ENCODE measurements at regions not wholly inside any gene's neighbourhood (a gene's known extent, or its start where the extent isn't known, plus 50 kb on each side); places are given as distances from the start of the nearest gene placed in this dataset.

DNA sequence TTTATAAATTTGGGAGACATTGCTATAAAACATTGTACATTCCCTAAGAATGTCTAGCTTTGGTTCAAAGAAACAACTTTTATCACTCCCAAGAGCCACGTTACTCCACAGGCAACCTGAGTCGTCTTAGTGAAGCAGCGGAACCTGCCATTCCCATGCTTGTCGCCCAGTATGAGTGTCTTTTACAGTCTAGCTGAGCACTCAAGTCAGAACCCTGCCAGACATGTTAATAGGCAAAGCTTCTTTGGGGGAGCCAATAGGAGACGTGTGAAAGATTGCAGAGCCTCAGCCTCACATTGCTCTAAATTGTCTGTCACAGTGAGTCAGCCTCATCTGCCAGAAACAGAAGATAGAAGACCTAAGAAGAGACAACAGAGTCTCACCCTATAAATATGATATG lies 541.6 kb upstream of the FLRT2 start:
- ChIA-PET POLR2A (no interaction called here), CTCF (no interaction called here)
- TF ChIP-seq SIN3A (IDR thresholded peaks at IDR 0.05; ENCODE audit: borderline replicate concordance, insufficient read depth, low read depth, low read length) (no peak), POLR2AphosphoS5 (IDR thresholded peaks at IDR 0.05; ENCODE audit: low read depth, low read length) (no peak), TCF7L2 (IDR thresholded peaks at IDR 0.05; ENCODE audit: low read depth, low read length) (no peak)
- TF ChIP-seq, protein P1, sequence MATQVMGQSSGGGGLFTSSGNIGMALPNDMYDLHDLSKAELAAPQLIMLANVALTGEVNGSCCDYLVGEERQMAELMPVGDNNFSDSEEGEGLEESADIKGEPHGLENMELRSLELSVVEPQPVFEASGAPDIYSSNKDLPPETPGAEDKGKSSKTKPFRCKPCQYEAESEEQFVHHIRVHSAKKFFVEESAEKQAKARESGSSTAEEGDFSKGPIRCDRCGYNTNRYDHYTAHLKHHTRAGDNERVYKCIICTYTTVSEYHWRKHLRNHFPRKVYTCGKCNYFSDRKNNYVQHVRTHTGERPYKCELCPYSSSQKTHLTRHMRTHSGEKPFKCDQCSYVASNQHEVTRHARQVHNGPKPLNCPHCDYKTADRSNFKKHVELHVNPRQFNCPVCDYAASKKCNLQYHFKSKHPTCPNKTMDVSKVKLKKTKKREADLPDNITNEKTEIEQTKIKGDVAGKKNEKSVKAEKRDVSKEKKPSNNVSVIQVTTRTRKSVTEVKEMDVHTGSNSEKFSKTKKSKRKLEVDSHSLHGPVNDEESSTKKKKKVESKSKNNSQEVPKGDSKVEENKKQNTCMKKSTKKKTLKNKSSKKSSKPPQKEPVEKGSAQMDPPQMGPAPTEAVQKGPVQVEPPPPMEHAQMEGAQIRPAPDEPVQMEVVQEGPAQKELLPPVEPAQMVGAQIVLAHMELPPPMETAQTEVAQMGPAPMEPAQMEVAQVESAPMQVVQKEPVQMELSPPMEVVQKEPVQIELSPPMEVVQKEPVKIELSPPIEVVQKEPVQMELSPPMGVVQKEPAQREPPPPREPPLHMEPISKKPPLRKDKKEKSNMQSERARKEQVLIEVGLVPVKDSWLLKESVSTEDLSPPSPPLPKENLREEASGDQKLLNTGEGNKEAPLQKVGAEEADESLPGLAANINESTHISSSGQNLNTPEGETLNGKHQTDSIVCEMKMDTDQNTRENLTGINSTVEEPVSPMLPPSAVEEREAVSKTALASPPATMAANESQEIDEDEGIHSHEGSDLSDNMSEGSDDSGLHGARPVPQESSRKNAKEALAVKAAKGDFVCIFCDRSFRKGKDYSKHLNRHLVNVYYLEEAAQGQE (IDR thresholded peaks at IDR 0.05; ENCODE audit: insufficient read depth in 1 of 2, low read depth in 2 of 2, low read length in 1 of 2), result no peak
- TF ChIP-seq, protein P2, sequence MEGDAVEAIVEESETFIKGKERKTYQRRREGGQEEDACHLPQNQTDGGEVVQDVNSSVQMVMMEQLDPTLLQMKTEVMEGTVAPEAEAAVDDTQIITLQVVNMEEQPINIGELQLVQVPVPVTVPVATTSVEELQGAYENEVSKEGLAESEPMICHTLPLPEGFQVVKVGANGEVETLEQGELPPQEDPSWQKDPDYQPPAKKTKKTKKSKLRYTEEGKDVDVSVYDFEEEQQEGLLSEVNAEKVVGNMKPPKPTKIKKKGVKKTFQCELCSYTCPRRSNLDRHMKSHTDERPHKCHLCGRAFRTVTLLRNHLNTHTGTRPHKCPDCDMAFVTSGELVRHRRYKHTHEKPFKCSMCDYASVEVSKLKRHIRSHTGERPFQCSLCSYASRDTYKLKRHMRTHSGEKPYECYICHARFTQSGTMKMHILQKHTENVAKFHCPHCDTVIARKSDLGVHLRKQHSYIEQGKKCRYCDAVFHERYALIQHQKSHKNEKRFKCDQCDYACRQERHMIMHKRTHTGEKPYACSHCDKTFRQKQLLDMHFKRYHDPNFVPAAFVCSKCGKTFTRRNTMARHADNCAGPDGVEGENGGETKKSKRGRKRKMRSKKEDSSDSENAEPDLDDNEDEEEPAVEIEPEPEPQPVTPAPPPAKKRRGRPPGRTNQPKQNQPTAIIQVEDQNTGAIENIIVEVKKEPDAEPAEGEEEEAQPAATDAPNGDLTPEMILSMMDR (IDR thresholded peaks at IDR 0.05), result no peak
- no peaks in the 10 kb centered on the region for H3K9me3 ChIP-seq (ENCODE audit: control insufficient read depth, insufficient read depth, low read depth, low read length)
- no TSS peak for BruUV-seq (replicated peaks)
- intact Hi-C loops (cut with micrococcal nuclease; ENCODE audit: unreplicated experiment) (no loop called here), in situ Hi-C loops (cut with HindIII; ENCODE audit: low pct_unique_long_range_greater_than_20kb, low sequenced_read_pairs) (no loop called here)
- H3K27me3 ChIP-seq (ENCODE audit: control insufficient read depth, insufficient read depth, low read length), result no peaks in the 10 kb centered on the region
- H3K27ac ChIP-seq (ENCODE audit: low read length), result no peak overlapping the region
- no peak overlapping the region for H3K4me3 ChIP-seq (ENCODE audit: low read depth in 2 of 2, low read length in 2 of 2)
- no peak for DNase-seq (ENCODE audit: low read depth, low spot score)
- ATAC-seq, result no peak
- no peaks in the 10 kb centered on the region for H3K4me1 ChIP-seq (ENCODE audit: control insufficient read depth, insufficient read depth, low read length)
- H3K36me3 ChIP-seq (ENCODE audit: control insufficient read depth, insufficient read depth, low read length), result no peaks in the 10 kb centered on the region

DNA sequence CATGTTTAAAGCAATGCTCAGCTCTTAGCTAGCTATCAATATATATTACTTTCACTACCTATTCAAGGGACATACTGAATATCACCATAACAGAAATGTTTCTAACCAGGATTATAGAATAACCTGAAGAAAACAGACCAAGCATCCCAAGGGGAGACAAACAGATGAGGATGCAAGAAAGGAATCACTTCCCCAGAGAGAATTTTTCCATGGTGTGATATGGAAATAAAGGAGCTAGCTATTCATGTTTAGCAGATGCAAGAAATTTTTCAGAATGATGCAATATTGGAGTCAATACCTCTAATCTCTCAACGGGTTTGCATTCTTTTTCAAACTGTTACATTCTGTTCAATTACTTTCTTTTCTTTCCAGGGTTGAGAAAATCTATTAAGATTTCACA lies 538.9 kb upstream of the FLRT2 start:
- intact Hi-C loops (cut with micrococcal nuclease; ENCODE audit: unreplicated experiment), result no loop called here

More for the DNA sequence above, 538.9 kb upstream of the FLRT2 start:
- TF ChIP-seq SIN3A (IDR thresholded peaks at IDR 0.05; ENCODE audit: borderline replicate concordance, insufficient read depth, low read depth, low read length) (no peak), TCF7L2 (IDR thresholded peaks at IDR 0.05; ENCODE audit: low read depth, low read length) (no peak), POLR2AphosphoS5 (IDR thresholded peaks at IDR 0.05; ENCODE audit: low read depth, low read length) (no peak)
- TF ChIP-seq, protein P1 (IDR thresholded peaks at IDR 0.05; ENCODE audit: insufficient read depth in 1 of 2, low read depth in 2 of 2, low read length in 1 of 2), result no peak
- TF ChIP-seq, protein P2 (IDR thresholded peaks at IDR 0.05), result no peak
- Histone ChIP-seq H3K4me3 (ENCODE audit: low read depth in 2 of 2, low read length in 2 of 2) (no peak overlapping the region), H3K27ac (ENCODE audit: low read length) (no peak overlapping the region), H3K4me1 (ENCODE audit: control insufficient read depth, insufficient read depth, low read length) (no peaks in the 10 kb centered on the region), H3K9me3 (ENCODE audit: control insufficient read depth, insufficient read depth, low read depth, low read length) (no peaks in the 10 kb centered on the region), H3K36me3 (ENCODE audit: control insufficient read depth, insufficient read depth, low read length) (no peaks in the 10 kb centered on the region), H3K27me3 (ENCODE audit: control insufficient read depth, insufficient read depth, low read length) (no peaks in the 10 kb centered on the region)
- POLR2A ChIA-PET, result no interaction called here
- in situ Hi-C loops (cut with HindIII; ENCODE audit: low pct_unique_long_range_greater_than_20kb, low sequenced_read_pairs), result no loop called here
- no peak for DNase-seq (ENCODE audit: low read depth, low spot score)
- ATAC-seq, result no peak
- CTCF ChIA-PET, result no interaction called here
- no TSS peak for BruUV-seq (replicated peaks)
